ENCODE measurements at regions not wholly inside any gene's neighbourhood (a gene's known extent, or its start where the extent isn't known, plus 50 kb on each side); places are given as distances from the start of the nearest gene placed in this dataset.

DNA sequence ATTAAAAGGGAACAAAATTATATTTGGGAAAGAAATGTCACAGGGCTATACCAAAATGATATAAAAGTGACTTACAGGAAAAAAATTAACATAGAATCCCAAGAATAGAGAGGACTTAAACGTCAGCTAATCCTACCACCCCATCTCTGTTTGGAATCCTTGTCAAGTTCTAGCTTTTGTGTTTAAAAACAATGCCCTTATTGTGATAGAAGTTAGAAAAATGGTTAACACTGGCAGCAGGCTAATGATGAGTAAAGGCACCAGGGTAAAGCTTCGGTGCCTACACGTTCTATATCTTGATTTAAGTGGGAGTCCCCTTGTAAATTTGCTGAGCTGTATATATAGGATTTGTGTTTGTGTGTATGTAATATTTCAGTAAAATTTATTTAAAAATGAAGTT lies 453.3 kb upstream of the TENM4 start:
- Histone ChIP-seq H3K27me3 (ENCODE audit: control insufficient read depth, insufficient read depth, low read length, poor library complexity, severe bottlenecking) (no peaks in the 10 kb centered on the region), H3K4me1 (ENCODE audit: control insufficient read depth, insufficient read depth, low read length) (no peaks in the 10 kb centered on the region), H3K4me3 (ENCODE audit: low read length) (no peak overlapping the region), H3K9me3 (ENCODE audit: control insufficient read depth, low read length) (no peaks in the 10 kb centered on the region), H3K36me3 (ENCODE audit: control insufficient read depth, insufficient read depth, low read length) (no peaks in the 10 kb centered on the region), H3K27ac (ENCODE audit: low read depth, low read length) (no peak overlapping the region), H3K9ac (ENCODE audit: extremely low read depth, low read length, poor library complexity, severe bottlenecking) (no peak overlapping the region)
- Mint-ChIP-seq H3K4me3 (no peak overlapping the region), H3K27ac (no peak overlapping the region), H3K27me3 (ENCODE audit: insufficient read depth) (peaks cover 11% of the 10 kb centered on the region), H3K9me3 (no peaks in the 10 kb centered on the region), H3K36me3 (ENCODE audit: low read depth) (no peaks in the 10 kb centered on the region), H3K4me1 (peaks cover 6% of the 10 kb centered on the region)
- 64 to 80% methylated on average over 1 to 3 of the region's 3 CpGs for WGBS, 2 experiments (ENCODE audit: insufficient coverage in 1 of 2, insufficient read length in 1 of 2)
- TF ChIP-seq, protein P1, sequence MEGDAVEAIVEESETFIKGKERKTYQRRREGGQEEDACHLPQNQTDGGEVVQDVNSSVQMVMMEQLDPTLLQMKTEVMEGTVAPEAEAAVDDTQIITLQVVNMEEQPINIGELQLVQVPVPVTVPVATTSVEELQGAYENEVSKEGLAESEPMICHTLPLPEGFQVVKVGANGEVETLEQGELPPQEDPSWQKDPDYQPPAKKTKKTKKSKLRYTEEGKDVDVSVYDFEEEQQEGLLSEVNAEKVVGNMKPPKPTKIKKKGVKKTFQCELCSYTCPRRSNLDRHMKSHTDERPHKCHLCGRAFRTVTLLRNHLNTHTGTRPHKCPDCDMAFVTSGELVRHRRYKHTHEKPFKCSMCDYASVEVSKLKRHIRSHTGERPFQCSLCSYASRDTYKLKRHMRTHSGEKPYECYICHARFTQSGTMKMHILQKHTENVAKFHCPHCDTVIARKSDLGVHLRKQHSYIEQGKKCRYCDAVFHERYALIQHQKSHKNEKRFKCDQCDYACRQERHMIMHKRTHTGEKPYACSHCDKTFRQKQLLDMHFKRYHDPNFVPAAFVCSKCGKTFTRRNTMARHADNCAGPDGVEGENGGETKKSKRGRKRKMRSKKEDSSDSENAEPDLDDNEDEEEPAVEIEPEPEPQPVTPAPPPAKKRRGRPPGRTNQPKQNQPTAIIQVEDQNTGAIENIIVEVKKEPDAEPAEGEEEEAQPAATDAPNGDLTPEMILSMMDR (conservative IDR thresholded peaks at IDR 0.05): no peak
- no peak for DNase-seq

DNA sequence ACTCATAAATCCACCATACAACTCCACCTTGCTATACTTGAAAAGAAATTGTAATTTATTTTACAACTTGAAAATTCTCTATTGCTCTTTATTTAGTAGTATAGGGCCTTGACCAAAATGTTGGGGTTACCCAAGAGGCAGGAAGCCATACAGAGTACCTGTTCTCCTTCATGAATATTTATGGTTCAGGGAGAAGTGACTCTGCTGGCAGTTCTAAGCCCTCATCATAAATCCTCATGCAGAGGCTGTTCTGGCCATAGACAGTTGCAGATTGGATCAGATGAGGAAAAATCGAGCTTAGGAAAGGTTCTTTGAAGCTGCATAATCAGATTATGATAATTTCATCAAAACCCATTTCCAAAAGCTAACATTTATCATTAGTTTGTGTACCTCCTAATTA lies 449.4 kb upstream of the TENM4 start:
- no peak overlapping the region for H3K4me3 ChIP-seq (ENCODE audit: low read length)
- H3K27me3 ChIP-seq (ENCODE audit: control insufficient read depth, insufficient read depth, low read length, poor library complexity, severe bottlenecking): no peaks in the 10 kb centered on the region
- DNase-seq: no peak
- H3K9me3 ChIP-seq (ENCODE audit: control insufficient read depth, low read length): no peaks in the 10 kb centered on the region
- H3K27ac Mint-ChIP-seq: no peak overlapping the region
- H3K4me1 ChIP-seq (ENCODE audit: control insufficient read depth, insufficient read depth, low read length): no peaks in the 10 kb centered on the region
- TF ChIP-seq, protein P1 (conservative IDR thresholded peaks at IDR 0.05): no peak
- H3K36me3 ChIP-seq (ENCODE audit: control insufficient read depth, insufficient read depth, low read length): no peaks in the 10 kb centered on the region
- peaks cover 13% of the 10 kb centered on the region for H3K4me1 Mint-ChIP-seq
- H3K27ac ChIP-seq (ENCODE audit: low read depth, low read length): no peak overlapping the region
- H3K4me3 Mint-ChIP-seq: no peak overlapping the region
- no peak overlapping the region for H3K9ac ChIP-seq (ENCODE audit: extremely low read depth, low read length, poor library complexity, severe bottlenecking)
- no peaks in the 10 kb centered on the region for H3K9me3 Mint-ChIP-seq
- H3K27me3 Mint-ChIP-seq (ENCODE audit: insufficient read depth): peaks cover 14% of the 10 kb centered on the region
- 83% methylated on average over 1 of the region's 1 CpG; no CpG with 5 or more reads in 1 of the 2 experiments for WGBS, 2 experiments (ENCODE audit: insufficient coverage in 1 of 2, insufficient read length in 1 of 2)
- H3K36me3 Mint-ChIP-seq (ENCODE audit: low read depth): no peaks in the 10 kb centered on the region

- no peak overlapping the region for H3K27ac Mint-ChIP-seq
- H3K27me3 ChIP-seq (ENCODE audit: control insufficient read depth, insufficient read depth, low read length, poor library complexity, severe bottlenecking): no peaks in the 10 kb centered on the region
- H3K9ac ChIP-seq (ENCODE audit: extremely low read depth, low read length, poor library complexity, severe bottlenecking): no peak overlapping the region
- no peaks in the 10 kb centered on the region for H3K36me3 ChIP-seq (ENCODE audit: control insufficient read depth, insufficient read depth, low read length)
- no peaks in the 10 kb centered on the region for H3K36me3 Mint-ChIP-seq (ENCODE audit: low read depth)
- peaks cover 47% of the 10 kb centered on the region for H3K27me3 Mint-ChIP-seq (ENCODE audit: insufficient read depth)
- no peak overlapping the region for H3K27ac ChIP-seq (ENCODE audit: low read depth, low read length)
- H3K9me3 ChIP-seq (ENCODE audit: control insufficient read depth, low read length): peaks cover 8% of the 10 kb centered on the region
- H3K4me1 Mint-ChIP-seq: peaks cover 21% of the 10 kb centered on the region
- 89 to 92% methylated on average over 5 to 6 of the region's 6 CpGs for WGBS, 2 experiments (ENCODE audit: insufficient coverage in 1 of 2, insufficient read length in 1 of 2)
- H3K9me3 Mint-ChIP-seq: peaks cover 14% of the 10 kb centered on the region
- peaks cover 7% of the 10 kb centered on the region for H3K4me1 ChIP-seq (ENCODE audit: control insufficient read depth, insufficient read depth, low read length)
- no peak overlapping the region for H3K4me3 Mint-ChIP-seq
- DNase-seq: no peak
- H3K4me3 ChIP-seq (ENCODE audit: low read length): no peak overlapping the region
- TF ChIP-seq, protein P1 (conservative IDR thresholded peaks at IDR 0.05): no peak
Measured at GRCh38 chr11:79864882-79865281, 424.1 kb upstream of the TENM4 start.

Measured in endodermal cell (in vitro differentiated cells).